ENCODE measurements at regions not wholly inside any gene's neighbourhood (a gene's known extent, or its start where the extent isn't known, plus 50 kb on each side); places are given as distances from the start of the nearest gene placed in this dataset.

DNA sequence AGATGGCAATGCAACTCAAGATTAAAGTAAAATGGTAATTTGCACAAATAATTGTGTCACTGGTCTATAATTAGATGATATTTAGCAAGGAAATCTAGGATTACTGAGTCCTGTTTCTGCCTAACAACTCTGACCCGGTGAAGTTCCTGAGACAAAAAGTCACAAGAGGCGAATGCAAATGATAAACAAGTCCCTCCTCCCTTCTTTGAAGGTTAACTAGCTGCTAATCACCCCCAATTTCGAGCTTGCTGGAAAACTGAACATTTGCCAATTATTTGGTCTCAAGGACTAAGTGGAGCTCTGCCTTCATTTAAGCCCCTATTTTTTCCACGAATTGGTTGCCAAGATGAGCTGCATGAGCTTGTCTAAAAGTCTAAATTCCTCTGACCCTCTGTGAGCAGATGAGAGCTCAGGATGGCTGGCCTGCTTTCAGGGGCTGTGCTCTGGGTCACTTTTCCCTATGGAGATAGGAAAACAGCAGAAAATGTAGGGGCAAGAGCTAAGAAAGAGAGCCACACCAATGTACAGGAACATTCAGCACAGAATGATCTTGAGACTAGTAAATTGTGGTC is 127.3 kb downstream of the MBL2 start:
- Histone ChIP-seq H3K9me2 (ENCODE audit: insufficient read depth) (no peaks in the 10 kb centered on the region), H2AFZ (ENCODE audit: low read depth, low read length, poor library complexity, severe bottlenecking) (no peak overlapping the region), H3K4me3 (replicated peaks in 1 of 2; ENCODE audit: low read depth in 1 of 2, low read length in 2 of 2) (no peak overlapping the region), H3K4me2 (ENCODE audit: low read length) (no peak overlapping the region), H3K9me3 (ENCODE audit: control insufficient read depth in 1 of 2, insufficient read depth in 1 of 2, low read depth in 1 of 2, low read length in 2 of 2) (no peaks in the 10 kb centered on the region), H3K27ac (ENCODE audit: low read depth, low read length) (no peak overlapping the region), H3K27me3 (ENCODE audit: insufficient read depth, low read length) (no peaks in the 10 kb centered on the region), H3K4me1 (ENCODE audit: control insufficient read depth in 1 of 2, insufficient read depth in 2 of 2, low read length in 2 of 2) (no peaks in the 10 kb centered on the region), H3K79me2 (ENCODE audit: insufficient read depth, low read length) (no peaks in the 10 kb centered on the region), H3K36me3 (ENCODE audit: control insufficient read depth in 1 of 2, insufficient read depth in 2 of 2, low read length in 2 of 2) (no peaks in the 10 kb centered on the region), H3K9ac (ENCODE audit: low read length) (no peak overlapping the region), H4K20me1 (ENCODE audit: insufficient read depth) (no peaks in the 10 kb centered on the region)
- BruUV-seq (replicated peaks), result no TSS peak
- RAD21 ChIA-PET (ENCODE audit: low non-redundant PET in 1 of 2, low total read pairs in 2 of 2, uncharacterized antibody in 2 of 2, unreplicated experiment in 2 of 2), result no interaction called here
- POLR2A ChIA-PET, result no interaction called here
- CTCF ChIA-PET, result interaction anchor here (1.0 to 4.2 kb wide), 7 partner anchors 49 to 337 kb away, joined by 3 to 40 read pairs (median 5); no protein-coding TSS in a partner anchor
- TF ChIP-seq, protein P1, sequence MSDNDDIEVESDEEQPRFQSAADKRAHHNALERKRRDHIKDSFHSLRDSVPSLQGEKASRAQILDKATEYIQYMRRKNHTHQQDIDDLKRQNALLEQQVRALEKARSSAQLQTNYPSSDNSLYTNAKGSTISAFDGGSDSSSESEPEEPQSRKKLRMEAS (IDR thresholded peaks at IDR 0.05), result no peak
- no peak for TF ChIP-seq ELF1 (IDR thresholded peaks at IDR 0.05; ENCODE audit: borderline replicate concordance, low read depth)
- no peak for TF ChIP-seq POLR2A (IDR thresholded peaks at IDR 0.05; ENCODE audit: borderline replicate concordance, extremely low read depth, insufficient read depth, insufficient read length)
- TF ChIP-seq ZNF274 (IDR thresholded peaks at IDR 0.05; ENCODE audit: low read depth, low read length), result no peak
- TF ChIP-seq RAD21 (IDR thresholded peaks at IDR 0.05; ENCODE audit: low read depth), result no peak
- TF ChIP-seq CEBPB (IDR thresholded peaks at IDR 0.05; ENCODE audit: low read depth), result no peak
- no peak for TF ChIP-seq CBX3 (IDR thresholded peaks at IDR 0.05; ENCODE audit: low read depth)
- TF ChIP-seq, protein P2, sequence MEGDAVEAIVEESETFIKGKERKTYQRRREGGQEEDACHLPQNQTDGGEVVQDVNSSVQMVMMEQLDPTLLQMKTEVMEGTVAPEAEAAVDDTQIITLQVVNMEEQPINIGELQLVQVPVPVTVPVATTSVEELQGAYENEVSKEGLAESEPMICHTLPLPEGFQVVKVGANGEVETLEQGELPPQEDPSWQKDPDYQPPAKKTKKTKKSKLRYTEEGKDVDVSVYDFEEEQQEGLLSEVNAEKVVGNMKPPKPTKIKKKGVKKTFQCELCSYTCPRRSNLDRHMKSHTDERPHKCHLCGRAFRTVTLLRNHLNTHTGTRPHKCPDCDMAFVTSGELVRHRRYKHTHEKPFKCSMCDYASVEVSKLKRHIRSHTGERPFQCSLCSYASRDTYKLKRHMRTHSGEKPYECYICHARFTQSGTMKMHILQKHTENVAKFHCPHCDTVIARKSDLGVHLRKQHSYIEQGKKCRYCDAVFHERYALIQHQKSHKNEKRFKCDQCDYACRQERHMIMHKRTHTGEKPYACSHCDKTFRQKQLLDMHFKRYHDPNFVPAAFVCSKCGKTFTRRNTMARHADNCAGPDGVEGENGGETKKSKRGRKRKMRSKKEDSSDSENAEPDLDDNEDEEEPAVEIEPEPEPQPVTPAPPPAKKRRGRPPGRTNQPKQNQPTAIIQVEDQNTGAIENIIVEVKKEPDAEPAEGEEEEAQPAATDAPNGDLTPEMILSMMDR (IDR thresholded peaks at IDR 0.05 in 2 of 3, conservative IDR thresholded peaks at IDR 0.05 in 1 of 3; ENCODE audit: borderline replicate concordance in 1 of 3, insufficient read depth in 1 of 3, low read depth in 2 of 3, low read length in 2 of 3), result no peak
- TF ChIP-seq FOSL1 (IDR thresholded peaks at IDR 0.05; ENCODE audit: low read depth), result no peak
- TF ChIP-seq YY1 (IDR thresholded peaks at IDR 0.05; ENCODE audit: extremely low read depth, insufficient replicate concordance, low read depth, low read length), result no peak
- TF ChIP-seq, protein P3, sequence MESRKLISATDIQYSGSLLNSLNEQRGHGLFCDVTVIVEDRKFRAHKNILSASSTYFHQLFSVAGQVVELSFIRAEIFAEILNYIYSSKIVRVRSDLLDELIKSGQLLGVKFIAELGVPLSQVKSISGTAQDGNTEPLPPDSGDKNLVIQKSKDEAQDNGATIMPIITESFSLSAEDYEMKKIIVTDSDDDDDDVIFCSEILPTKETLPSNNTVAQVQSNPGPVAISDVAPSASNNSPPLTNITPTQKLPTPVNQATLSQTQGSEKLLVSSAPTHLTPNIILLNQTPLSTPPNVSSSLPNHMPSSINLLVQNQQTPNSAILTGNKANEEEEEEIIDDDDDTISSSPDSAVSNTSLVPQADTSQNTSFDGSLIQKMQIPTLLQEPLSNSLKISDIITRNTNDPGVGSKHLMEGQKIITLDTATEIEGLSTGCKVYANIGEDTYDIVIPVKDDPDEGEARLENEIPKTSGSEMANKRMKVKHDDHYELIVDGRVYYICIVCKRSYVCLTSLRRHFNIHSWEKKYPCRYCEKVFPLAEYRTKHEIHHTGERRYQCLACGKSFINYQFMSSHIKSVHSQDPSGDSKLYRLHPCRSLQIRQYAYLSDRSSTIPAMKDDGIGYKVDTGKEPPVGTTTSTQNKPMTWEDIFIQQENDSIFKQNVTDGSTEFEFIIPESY (IDR thresholded peaks at IDR 0.05; ENCODE audit: extremely low read depth, insufficient replicate concordance, low read length), result no peak
- TF ChIP-seq, protein P4, sequence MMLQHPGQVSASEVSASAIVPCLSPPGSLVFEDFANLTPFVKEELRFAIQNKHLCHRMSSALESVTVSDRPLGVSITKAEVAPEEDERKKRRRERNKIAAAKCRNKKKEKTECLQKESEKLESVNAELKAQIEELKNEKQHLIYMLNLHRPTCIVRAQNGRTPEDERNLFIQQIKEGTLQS (IDR thresholded peaks at IDR 0.05), result no peak
- no peak for TF ChIP-seq JUND (IDR thresholded peaks at IDR 0.05)
- no peak for TF ChIP-seq ZFX (IDR thresholded peaks at IDR 0.05)
- no peak for TF ChIP-seq POLR2AphosphoS5 (IDR thresholded peaks at IDR 0.05; ENCODE audit: low read depth, low read length)
- TF ChIP-seq, protein P5, sequence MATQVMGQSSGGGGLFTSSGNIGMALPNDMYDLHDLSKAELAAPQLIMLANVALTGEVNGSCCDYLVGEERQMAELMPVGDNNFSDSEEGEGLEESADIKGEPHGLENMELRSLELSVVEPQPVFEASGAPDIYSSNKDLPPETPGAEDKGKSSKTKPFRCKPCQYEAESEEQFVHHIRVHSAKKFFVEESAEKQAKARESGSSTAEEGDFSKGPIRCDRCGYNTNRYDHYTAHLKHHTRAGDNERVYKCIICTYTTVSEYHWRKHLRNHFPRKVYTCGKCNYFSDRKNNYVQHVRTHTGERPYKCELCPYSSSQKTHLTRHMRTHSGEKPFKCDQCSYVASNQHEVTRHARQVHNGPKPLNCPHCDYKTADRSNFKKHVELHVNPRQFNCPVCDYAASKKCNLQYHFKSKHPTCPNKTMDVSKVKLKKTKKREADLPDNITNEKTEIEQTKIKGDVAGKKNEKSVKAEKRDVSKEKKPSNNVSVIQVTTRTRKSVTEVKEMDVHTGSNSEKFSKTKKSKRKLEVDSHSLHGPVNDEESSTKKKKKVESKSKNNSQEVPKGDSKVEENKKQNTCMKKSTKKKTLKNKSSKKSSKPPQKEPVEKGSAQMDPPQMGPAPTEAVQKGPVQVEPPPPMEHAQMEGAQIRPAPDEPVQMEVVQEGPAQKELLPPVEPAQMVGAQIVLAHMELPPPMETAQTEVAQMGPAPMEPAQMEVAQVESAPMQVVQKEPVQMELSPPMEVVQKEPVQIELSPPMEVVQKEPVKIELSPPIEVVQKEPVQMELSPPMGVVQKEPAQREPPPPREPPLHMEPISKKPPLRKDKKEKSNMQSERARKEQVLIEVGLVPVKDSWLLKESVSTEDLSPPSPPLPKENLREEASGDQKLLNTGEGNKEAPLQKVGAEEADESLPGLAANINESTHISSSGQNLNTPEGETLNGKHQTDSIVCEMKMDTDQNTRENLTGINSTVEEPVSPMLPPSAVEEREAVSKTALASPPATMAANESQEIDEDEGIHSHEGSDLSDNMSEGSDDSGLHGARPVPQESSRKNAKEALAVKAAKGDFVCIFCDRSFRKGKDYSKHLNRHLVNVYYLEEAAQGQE (IDR thresholded peaks at IDR 0.05; ENCODE audit: low read depth), result no peak
- no peak for TF ChIP-seq SRF (IDR thresholded peaks at IDR 0.05; ENCODE audit: low read depth)
- no peak for TF ChIP-seq EZH2 (IDR thresholded peaks at IDR 0.05)
- TF ChIP-seq TCF7L2 (IDR thresholded peaks at IDR 0.05; ENCODE audit: borderline replicate concordance, extremely low read depth, insufficient read depth, insufficient read length), result no peak
- no peak for TF ChIP-seq EGR1 (IDR thresholded peaks at IDR 0.05; ENCODE audit: low read depth)
- ATAC-seq, result no peak
- intact Hi-C loops (cut with micrococcal nuclease), result loop anchor here (2.0 kb wide), 1 partner anchor 336 kb away; no protein-coding TSS in a partner anchor
- no peak for DNase-seq (ENCODE audit: low read depth, low spot score)

All from HCT116 (cell line).